NCI-H748 (cell line): ENCODE measurements at regions not wholly inside any gene's neighbourhood (a gene's known extent, or its start where the extent isn't known, plus 50 kb on each side); places are given as distances from the start of the nearest gene placed in this dataset.
"Not testable (repeated sequence)": the region's sequence is repeated elsewhere in the genome, so short reads cannot be mapped to it uniquely, and the experiment has no call there.

Source experiments
- DNase-seq: peaks from one replicate; lab custom pipeline; 2025; ENCODE audit not compliant: unreplicated experiment; lab: John Stamatoyannopoulos, UW

DNA sequence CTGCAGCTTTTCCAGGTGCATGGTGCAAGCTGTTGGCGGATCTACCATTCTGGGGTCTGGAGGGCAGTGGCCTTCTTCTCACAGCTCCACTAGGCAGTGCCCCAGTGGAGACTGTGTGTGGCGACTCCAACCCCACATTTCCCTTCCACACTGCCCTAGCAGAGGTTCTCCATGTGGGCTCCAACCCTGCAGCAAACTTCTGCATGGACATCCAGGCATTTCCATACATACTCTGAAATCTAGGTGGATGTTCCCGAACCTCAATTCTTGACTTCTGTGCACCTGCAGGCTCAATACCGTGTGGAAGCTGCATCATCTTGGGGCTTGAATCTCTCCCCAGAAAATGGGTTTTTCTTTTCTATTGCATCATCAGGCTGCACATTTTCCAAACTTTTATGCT, 160.2 kb upstream of the DYRK2 start:
- DNase-seq = not testable (repeated sequence)

- DNase-seq = no peak
Observed at GRCh38 chr12:67489007-67489406, 159.5 kb upstream of the DYRK2 start.

- DNase-seq = no peak
Observed at GRCh38 chr12:67496581-67496980, 152.0 kb upstream of the DYRK2 start.

DNA sequence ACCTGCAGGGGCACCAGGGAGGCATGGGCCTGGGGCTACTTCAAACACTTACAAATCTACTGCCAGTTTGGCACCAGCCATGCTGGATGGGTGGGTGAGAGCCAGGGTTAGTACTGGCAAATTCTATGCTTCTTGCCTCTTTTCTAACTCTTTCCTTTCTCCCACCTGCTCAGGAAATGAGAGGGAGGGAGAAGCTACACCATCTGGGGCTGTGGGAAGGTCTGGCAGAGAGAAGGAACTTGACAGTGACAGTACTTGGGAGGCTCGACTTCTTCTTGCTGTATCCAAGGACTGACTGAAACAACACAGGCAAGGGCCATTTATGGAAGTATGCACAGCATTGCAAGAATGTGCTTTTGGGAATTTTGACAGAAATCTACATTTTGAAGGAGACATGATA, 149.6 kb upstream of the DYRK2 start:
- DNase-seq = no peak

DNA sequence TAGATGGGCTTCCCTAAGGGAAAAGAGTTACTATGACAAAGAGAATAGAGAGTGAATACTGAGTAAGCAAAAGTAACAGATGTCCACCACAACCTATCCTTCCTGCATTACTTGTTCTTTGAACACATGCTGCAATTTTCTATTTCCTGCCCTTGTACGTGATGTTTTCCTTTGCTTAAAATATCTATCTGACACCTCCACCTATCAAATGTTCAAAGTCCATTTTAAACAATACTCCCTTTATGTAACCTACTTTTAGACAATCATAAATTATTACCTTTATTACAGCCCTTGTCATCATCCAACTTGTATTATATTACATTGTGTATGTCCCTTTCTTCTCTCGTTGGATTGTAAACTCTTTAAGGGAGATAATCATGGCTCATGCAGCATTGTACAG, 147.2 kb upstream of the DYRK2 start:
- peak; percentile 81 for DNase-seq

DNA sequence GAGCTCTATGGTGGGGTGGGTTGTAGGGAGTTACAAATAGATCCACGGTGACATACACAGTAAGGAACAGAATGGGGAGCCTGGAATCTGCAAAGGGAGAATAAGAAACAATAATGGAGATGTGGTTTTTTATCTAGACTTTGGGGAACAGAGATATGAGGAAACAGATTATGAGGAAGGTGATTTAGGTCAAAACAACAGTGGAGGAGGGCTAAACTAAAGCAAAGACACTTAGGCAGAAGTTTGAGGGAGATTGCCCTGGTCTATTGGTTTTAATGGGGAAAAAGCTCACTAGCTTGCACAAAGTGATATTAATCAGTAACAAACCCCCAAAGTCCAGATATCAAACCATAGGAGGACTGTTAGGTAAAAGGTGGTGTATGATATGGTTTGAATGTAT, 144.5 kb upstream of the DYRK2 start:
- DNase-seq = no peak

DNA sequence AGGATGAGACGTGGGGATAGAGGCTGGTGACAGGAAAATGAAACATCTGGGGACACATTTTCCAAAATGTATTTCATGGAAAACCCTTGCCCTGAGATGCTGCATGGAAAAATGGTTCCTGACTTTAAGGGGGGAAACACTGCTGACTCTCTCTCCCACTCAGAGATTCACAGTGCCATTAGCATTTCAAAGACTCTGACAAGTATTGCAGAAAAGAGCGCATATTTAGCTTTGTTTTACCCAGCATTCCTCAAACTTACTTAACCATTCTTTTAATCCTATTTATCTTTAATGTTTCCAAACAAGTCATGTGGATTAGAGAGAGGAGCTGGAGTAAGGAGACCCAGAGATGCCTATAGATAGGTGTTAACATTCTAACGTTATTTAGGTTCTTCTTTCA, 141.8 kb upstream of the DYRK2 start:
- DNase-seq = no peak

GRCh38 chr12:67508830-67509229, 139.7 kb upstream of the DYRK2 start:
- DNase-seq = no peak

GRCh38 chr12:67509666-67510386, 138.7 kb upstream of the DYRK2 start:
- no peak for DNase-seq

DNA sequence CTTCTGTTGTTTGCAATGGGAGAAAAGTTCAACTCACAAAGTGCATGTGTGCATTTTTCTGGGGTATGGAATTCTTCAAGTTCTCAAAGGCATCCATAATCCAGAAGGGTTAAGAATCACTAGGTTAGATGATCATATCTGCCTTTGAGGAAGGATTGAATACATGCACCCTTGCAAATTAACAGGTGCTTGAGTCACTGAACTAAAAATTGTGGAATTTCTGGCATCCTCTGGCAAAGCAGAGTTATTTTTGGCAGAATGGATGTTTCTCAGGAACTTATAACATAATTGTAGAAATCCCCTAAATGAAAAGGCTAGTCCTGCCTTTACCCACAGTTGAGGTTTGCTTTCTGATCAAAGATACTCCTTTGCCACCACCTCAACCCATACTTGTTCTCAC, 136.5 kb upstream of the DYRK2 start:
- DNase-seq = no peak

GRCh38 chr12:67514502-67514901, 134.0 kb upstream of the DYRK2 start:
- DNase-seq = no peak

DNA sequence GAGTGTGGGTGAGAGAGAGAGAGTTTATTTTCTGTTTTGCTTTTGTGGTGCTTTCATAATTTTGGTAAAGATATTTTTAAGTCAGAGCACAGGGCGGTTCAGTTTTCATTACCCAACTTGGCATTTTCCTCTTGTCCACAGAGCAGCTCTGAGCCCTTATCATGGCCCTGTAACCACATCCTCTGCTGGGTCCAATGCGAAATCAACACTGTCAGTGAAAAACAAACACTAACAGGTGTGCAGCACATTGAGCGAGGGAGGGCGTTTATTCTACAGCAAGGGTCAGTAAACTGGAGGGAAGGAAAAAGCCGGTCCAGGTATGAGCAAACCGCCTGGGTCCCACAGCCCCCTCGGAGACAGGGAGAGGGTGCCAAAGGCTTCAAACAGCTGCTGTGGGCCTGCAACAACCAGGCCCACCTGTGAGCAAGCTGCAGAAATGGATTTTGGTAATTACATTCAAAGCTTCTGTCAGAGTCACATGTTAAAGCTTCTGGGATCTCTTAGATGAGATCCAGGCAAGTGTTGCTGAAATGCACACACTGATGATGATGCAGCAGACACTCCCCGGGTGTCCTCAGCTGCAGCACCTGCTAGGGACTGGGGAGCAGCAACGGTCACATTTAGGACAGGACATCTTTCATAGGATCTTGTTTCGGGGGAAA, 132.7 kb upstream of the DYRK2 start:
- peak; percentile 96 for DNase-seq

GRCh38 chr12:67517181-67517887, 131.2 kb upstream of the DYRK2 start:
- no peak for DNase-seq

GRCh38 chr12:67519484-67520433, 128.8 kb upstream of the DYRK2 start:
- DNase-seq = peak; percentile 66

DNA sequence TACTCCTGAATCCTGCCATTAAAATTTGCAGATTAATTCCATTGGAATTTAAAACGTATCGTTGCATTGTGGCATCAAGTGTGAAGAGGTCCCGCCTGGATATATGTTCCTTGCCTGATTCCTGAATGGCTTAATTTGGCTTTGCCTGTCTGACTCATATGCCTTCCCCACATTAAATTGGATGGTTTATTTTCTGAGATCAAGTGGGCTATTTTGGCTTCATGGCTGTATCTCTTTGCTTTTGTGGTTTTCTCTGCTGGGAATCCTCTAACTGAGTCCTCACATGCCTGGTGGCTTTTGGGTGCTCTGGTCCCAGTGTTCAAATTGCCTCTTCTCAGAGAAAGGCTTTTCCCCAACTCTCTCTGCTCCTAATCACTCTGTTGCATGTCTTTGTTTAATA, 127.9 kb upstream of the DYRK2 start:
- no peak for DNase-seq

DNA sequence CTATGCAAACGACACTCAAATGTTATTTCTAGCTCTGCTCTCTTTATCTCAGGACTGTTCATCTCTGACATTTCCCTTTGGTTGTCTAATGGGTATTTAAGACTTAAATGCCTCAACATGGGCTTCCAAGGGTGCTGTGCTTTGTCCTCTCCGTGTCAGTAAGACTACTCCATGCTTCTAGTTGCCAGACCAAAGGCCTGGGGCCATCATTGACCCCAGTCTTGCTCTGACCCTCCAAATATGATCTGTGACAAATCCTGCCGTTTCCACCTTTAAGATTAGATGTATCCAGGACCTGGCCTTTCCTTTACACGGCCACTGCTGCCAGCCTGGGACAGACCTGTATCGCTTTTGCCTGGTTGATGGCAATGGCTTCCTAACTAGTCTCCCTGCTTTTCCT, 126.3 kb upstream of the DYRK2 start:
- no peak for DNase-seq

DNA sequence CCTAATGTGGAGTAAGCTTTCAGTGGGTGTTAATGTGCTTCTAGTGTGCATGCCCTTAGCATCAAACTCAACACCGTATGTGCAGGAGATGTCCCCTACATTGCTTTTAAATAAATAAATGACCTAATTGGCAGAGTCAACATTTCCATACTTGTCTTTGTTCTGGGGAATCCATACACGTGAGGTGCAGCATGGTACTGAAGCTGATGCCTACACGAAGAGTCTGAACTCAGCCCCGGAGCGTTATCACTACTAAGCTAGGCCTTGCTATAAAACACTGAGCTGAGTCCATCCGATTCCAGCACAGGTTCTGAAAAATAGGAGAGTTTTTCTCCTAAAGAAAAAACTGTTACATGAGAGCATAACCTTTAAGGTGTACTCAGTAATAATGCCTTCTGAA, 125.0 kb upstream of the DYRK2 start:
- DNase-seq = peak; percentile 77

DNA sequence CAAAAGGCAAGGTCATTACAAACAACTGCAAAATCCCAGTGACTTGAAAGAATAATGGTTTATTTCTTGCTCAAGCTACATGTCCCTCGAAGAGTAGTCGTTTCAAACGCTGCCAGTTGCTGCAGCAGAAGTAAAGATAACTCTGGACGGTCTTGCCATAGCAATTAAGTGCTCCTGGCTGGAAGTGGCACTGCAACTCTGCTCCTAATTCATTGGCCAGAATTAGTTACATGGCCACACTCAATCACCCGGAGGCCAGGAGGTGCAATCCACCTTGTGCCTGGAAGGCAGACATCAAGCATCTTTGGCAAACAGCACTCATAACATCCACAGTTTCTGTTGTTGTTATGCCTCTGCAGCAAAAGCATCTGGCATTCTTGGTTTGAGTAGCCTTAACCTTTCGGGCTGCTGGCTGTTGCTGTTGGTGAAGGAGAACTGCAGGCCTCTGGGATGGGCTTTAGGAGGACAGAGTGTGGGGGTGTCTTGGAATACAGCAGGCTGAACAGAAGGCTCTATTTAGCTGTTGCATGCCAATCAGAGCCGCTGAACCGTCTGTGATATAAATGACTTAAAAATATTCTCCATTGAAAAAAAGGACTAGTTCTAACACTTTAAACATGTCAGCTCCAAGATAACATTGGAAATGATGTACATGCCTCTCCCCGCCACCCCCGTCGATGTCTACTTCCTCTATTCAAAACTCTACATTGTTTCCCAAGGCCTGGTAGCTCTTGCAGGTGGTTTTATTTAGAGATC, 123.5 kb upstream of the DYRK2 start:
- no peak for DNase-seq

DNA sequence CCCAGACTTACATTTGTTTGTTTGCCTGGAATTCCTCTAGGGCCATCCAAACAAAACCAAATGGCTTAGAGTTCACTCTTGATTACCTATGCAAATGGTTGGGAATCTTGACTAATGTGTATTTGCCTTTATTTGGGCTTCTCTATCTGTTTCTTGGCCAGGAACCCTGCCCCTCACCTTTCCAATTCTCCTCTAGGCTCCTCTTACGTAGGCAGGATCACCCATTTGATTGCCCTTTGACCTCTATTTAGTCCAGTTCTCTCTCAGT, 123.0 kb upstream of the DYRK2 start:
- DNase-seq = no peak

DNA sequence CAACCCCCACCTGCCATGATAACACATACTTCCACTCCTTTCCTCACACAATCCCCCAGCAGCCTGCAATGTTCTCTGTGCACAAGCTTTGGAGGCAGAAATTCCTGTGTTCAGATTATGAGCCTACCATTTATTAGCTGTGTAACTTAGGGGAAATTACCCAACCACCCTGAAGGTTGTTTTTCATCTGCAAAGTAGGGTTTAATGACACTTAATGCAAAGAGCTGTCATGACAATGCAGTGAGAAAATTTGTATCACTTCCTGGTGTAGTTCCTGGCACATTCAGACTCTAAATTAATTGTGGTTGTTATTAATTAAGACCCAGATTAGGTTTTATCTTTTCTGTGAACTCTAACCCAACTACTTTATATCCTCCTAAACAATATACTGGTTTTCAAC, 122.4 kb upstream of the DYRK2 start:
- no peak for DNase-seq

DNA sequence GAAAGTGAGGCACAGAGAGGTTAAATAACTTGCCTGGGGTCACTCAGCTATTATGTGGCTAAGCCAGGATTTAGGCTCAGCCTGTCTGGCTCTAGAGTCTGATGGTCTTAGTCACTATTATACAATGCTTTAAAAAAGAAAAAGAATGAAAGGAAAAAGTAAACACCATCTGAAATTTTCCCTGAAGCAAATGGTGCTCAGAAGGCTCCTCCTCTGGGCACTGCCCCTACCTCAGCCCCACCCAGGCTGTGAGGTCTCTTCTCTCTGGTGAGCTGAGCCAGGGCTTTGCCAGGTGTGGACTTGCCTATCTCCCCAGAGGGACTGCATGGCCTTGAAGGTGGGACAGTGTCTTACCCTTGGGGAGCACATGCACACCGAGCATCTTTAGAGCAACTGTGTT, 117.5 kb upstream of the DYRK2 start:
- no peak for DNase-seq
